Smooth muscle cell (in vitro differentiated cells): ENCODE measurements at regions not wholly inside any gene's neighbourhood (a gene's known extent, or its start where the extent isn't known, plus 50 kb on each side); places are given as distances from the start of the nearest gene placed in this dataset.
"Not testable (repeated sequence)": the region's sequence is repeated elsewhere in the genome, so short reads cannot be mapped to it uniquely, and the experiment has no call there.

Experiments used
- DNase-seq: peaks from one replicate; lab custom pipeline; 2025; ENCODE audit not compliant: unreplicated experiment; lab: John Stamatoyannopoulos, UW
- H2AFZ ChIP-seq: fragments of 200-600 bp; sonication (generic); 2 replicates; pipeline ENCODE4 v1.6.0; 2016; ENCODE audit warnings: antibody characterized with exemption, low read depth, mild to moderate bottlenecking
- H3F3A ChIP-seq: fragments of 200-600 bp; sonication (generic); 2 replicates; pipeline ENCODE4 v1.6.0; 2017; ENCODE audit warnings: antibody characterized with exemption, low read depth
- H3K27ac ChIP-seq: fragments of 200-600 bp; sonication (generic); 2 replicates; pipeline ENCODE4 v1.5.1; 2016; ENCODE audit warnings: low read depth, mild to moderate bottlenecking
- H3K27me3 ChIP-seq: fragments of 200-600 bp; sonication (generic); 2 replicates; pipeline ENCODE4 v1.6.1; 2016; ENCODE audit warnings: low read depth, mild to moderate bottlenecking
- H3K36me3 ChIP-seq: fragments of 200-600 bp; sonication (generic); 2 replicates; pipeline ENCODE4 v1.5.1; 2016; ENCODE audit warnings: low read depth
- H3K4me1 ChIP-seq: fragments of 200-600 bp; sonication (generic); 2 replicates; pipeline ENCODE4 v1.5.1; 2016; ENCODE audit warnings: low read depth
- H3K4me2 ChIP-seq: fragments of 200-600 bp; sonication (generic); 2 replicates; pipeline ENCODE4 v1.6.0; 2016; ENCODE audit warnings: mild to moderate bottlenecking
- H3K4me3 ChIP-seq: fragments of 200-600 bp; sonication (generic); 2 replicates; pipeline ENCODE4 v1.5.1; 2016; ENCODE audit warnings: mild to moderate bottlenecking
- H3K79me2 ChIP-seq: fragments of 200-600 bp; sonication (generic); 2 replicates; pipeline ENCODE4 v1.6.0; 2016; ENCODE audit warnings: low read depth, mild to moderate bottlenecking
- H3K9ac ChIP-seq: fragments of 200-600 bp; sonication (generic); 2 replicates; pipeline ENCODE4 v1.6.0; 2016; ENCODE audit warnings: low read depth
- H3K9me3 ChIP-seq: fragments of 200-600 bp; sonication (generic); replicated peaks from 2 replicates; pipeline ENCODE4 v1.5.1; 2016; ENCODE audit warnings: low read depth
- H4K20me1 ChIP-seq: fragments of 200-600 bp; sonication (generic); 2 replicates; pipeline ENCODE4 v1.6.0; 2016; ENCODE audit warnings: low read depth
- WGBS: methylation state at CpG from one replicate; pipeline ENCODE4 v1.1.7; 2016; ENCODE audit warnings: low lambda C conversion rate; 5-methylcytosine and 5-hydroxymethylcytosine counted together
- TF ChIP-seq, protein P1 (sequence below): fragments of 200-600 bp; sonication (generic); IDR thresholded peaks from 2 replicates; pipeline ENCODE4 v1.5.1; 2017; ENCODE audit warnings: borderline replicate concordance, mild to moderate bottlenecking, antibody characterized with exemption; ENCODE audit not compliant: insufficient read depth, poor library complexity, severe bottlenecking

DNA sequence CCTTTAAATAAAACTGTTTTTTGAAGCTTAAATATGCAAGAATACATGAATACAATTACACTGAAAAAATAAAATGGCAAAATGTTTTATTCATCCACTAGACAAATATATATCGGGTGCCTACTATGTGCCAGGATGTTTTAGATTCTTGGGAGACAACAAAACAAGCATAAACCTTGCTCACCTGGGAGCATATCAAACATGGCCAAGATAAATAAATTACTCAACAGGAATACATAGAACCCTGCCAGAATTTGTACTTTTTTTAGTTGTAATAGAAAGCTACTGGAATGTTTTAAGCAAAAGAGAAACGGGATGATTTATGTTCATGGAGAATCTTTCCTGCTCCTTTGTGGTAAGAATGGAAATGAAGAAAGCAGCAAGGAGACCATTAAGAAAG is 2358.5 kb upstream of the PCDH20 start:
- Histone ChIP-seq H4K20me1 (no peaks in the 10 kb centered on the region), H3K79me2 (no peaks in the 10 kb centered on the region), H3K4me2 (no peak overlapping the region), H3K9me3 (no peaks in the 10 kb centered on the region), H3K27ac (no peak overlapping the region), H3F3A (no peaks in the 10 kb centered on the region), H3K4me3 (no peak overlapping the region), H3K27me3 (no peaks in the 10 kb centered on the region), H3K9ac (no peak overlapping the region), H3K36me3 (no peaks in the 10 kb centered on the region), H3K4me1 (no peaks in the 10 kb centered on the region), H2AFZ (no peak overlapping the region)
- 89% methylated on average over 2 of the region's 2 CpGs for WGBS
- TF ChIP-seq, protein P1, sequence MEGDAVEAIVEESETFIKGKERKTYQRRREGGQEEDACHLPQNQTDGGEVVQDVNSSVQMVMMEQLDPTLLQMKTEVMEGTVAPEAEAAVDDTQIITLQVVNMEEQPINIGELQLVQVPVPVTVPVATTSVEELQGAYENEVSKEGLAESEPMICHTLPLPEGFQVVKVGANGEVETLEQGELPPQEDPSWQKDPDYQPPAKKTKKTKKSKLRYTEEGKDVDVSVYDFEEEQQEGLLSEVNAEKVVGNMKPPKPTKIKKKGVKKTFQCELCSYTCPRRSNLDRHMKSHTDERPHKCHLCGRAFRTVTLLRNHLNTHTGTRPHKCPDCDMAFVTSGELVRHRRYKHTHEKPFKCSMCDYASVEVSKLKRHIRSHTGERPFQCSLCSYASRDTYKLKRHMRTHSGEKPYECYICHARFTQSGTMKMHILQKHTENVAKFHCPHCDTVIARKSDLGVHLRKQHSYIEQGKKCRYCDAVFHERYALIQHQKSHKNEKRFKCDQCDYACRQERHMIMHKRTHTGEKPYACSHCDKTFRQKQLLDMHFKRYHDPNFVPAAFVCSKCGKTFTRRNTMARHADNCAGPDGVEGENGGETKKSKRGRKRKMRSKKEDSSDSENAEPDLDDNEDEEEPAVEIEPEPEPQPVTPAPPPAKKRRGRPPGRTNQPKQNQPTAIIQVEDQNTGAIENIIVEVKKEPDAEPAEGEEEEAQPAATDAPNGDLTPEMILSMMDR = no peak
- no peak for DNase-seq

- H3K4me3 ChIP-seq = no peak overlapping the region
- no peak for DNase-seq
- H3K27me3 ChIP-seq = no peaks in the 10 kb centered on the region
- no peak overlapping the region for H3K27ac ChIP-seq
- H3F3A ChIP-seq = no peaks in the 10 kb centered on the region
- no peaks in the 10 kb centered on the region for H4K20me1 ChIP-seq
- TF ChIP-seq, protein P1 = no peak
- H3K79me2 ChIP-seq = no peaks in the 10 kb centered on the region
- peak overlapping the region; percentile 46 for H2AFZ ChIP-seq
- WGBS = 82% methylated on average over 3 of the region's 3 CpGs
- H3K9ac ChIP-seq = no peak overlapping the region
- H3K4me2 ChIP-seq = no peak overlapping the region
- no peaks in the 10 kb centered on the region for H3K36me3 ChIP-seq
- H3K4me1 ChIP-seq = no peaks in the 10 kb centered on the region
- no peaks in the 10 kb centered on the region for H3K9me3 ChIP-seq
These were observed 2357.8 kb upstream of the PCDH20 start for GRCh38 chr13:63773476-63773875.

GRCh38 chr13:63757683-63758082 is 2342.0 kb upstream of the PCDH20 start:
- not testable (repeated sequence) for H3K27me3 ChIP-seq, DNase-seq, H3K36me3 ChIP-seq, H2AFZ ChIP-seq, H3K4me2 ChIP-seq, H3K79me2 ChIP-seq, H3F3A ChIP-seq, H3K9me3 ChIP-seq, H3K27ac ChIP-seq, H3K9ac ChIP-seq, H3K4me1 ChIP-seq, H4K20me1 ChIP-seq, H3K4me3 ChIP-seq
- 87% methylated on average over 5 of the region's 5 CpGs for WGBS

- not testable (repeated sequence) for H3K4me2 ChIP-seq, H2AFZ ChIP-seq, H3K27me3 ChIP-seq, H3K9ac ChIP-seq, H3K36me3 ChIP-seq, H3K79me2 ChIP-seq, H3K27ac ChIP-seq, DNase-seq, H3F3A ChIP-seq, H3K4me1 ChIP-seq, H3K9me3 ChIP-seq, H3K4me3 ChIP-seq, H4K20me1 ChIP-seq
- no CpG with 5 or more reads among the region's 2 CpGs for WGBS
These were observed 2334.2 kb upstream of the PCDH20 start for GRCh38 chr13:63749857-63750256.

- H3K4me3 ChIP-seq, H3K27ac ChIP-seq, H3K4me2 ChIP-seq, H2AFZ ChIP-seq, H3K36me3 ChIP-seq, H3K9ac ChIP-seq, DNase-seq, H3K27me3 ChIP-seq, H3K4me1 ChIP-seq, H3K79me2 ChIP-seq, H3F3A ChIP-seq, H4K20me1 ChIP-seq, H3K9me3 ChIP-seq: not testable (repeated sequence)
- WGBS = 94% methylated on average over 7 of the region's 19 CpGs
These were observed 2326.1 kb upstream of the PCDH20 start for GRCh38 chr13:63741814-63742101.
